ENCODE measurements at regions not wholly inside any gene's neighbourhood (a gene's known extent, or its start where the extent isn't known, plus 50 kb on each side); places are given as distances from the start of the nearest gene placed in this dataset.

- no peak for TF ChIP-seq CTCF (IDR thresholded peaks at IDR 0.05; ENCODE audit: low read depth, low read length, poor library complexity, severe bottlenecking)
- no peak for TF ChIP-seq EZH2phosphoT487 (IDR thresholded peaks at IDR 0.05; ENCODE audit: borderline replicate concordance, low read length)
These were observed 145.3 kb upstream of the DNAJC19 start for GRCh38 chr3:181134873-181135272.
